ENCODE measurements at regions not wholly inside any gene's neighbourhood (a gene's known extent, or its start where the extent isn't known, plus 50 kb on each side); places are given as distances from the start of the nearest gene placed in this dataset.
A peak's percentile ranks its signal among the peaks of the same experiment; 100 is the strongest.

DNA sequence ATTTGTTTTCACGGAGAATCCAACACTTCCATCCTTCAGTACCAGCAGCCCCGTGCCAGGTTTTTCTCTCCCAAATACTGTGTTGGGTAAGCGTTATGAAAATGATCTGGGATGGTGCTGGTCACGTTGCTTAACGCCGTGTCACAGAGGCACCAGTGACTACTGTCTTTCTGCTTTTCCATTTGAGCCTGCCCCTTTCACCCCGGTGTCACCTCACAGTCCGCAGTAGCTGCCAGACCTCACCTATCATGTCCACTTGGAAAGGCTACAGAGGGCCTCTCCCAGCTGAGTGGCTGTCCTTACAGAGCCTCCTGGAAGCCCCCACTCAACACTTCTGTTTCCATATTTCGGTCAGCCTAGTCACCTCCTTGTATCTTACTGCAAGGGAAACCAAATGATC is 176.5 kb upstream of the ARID1B start:
- peaks cover 0 to 21% of the 10 kb centered on the region in 2 donors for H3K9me3 ChIP-seq (ENCODE audit: control insufficient read depth in 2 of 2, insufficient read depth in 1 of 2, low read depth in 1 of 2, low read length in 1 of 2)
- H3K27ac ChIP-seq (ENCODE audit: low read depth in 1 of 3, low read length in 2 of 3) = no peak overlapping the region
- no peaks in the 10 kb centered on the region for H3K27me3 ChIP-seq (ENCODE audit: control insufficient read depth in 3 of 3, insufficient read depth in 3 of 3, low read length in 3 of 3)
- H3K36me3 ChIP-seq (ENCODE audit: control insufficient read depth in 3 of 3, insufficient read depth in 2 of 3, low read depth in 1 of 3, low read length in 3 of 3) = no peaks in the 10 kb centered on the region
- 92 to 93% (median 92%) methylated on average over 9 of the region's 9 CpGs for WGBS, 3 donors
- no peak for FAIRE-seq
- no peak overlapping the region for H3K4me3 ChIP-seq (ENCODE audit: low read depth in 1 of 3, low read length in 3 of 3)
- H3K4me1 ChIP-seq (ENCODE audit: control insufficient read depth in 3 of 3, insufficient read depth in 2 of 3, low read depth in 1 of 3, low read length in 2 of 3) = peaks cover 0 to 3% (median 0%) of the 10 kb centered on the region in 3 donors
- no peak for DNase-seq

- H3K36me3 ChIP-seq (ENCODE audit: control insufficient read depth in 3 of 3, insufficient read depth in 2 of 3, low read depth in 1 of 3, low read length in 3 of 3) = no peaks in the 10 kb centered on the region
- FAIRE-seq (no peak), DNase-seq (no peak)
- no peak overlapping the region for H3K4me3 ChIP-seq (ENCODE audit: low read depth in 1 of 3, low read length in 3 of 3)
- H3K27me3 ChIP-seq (ENCODE audit: control insufficient read depth in 3 of 3, insufficient read depth in 3 of 3, low read length in 3 of 3) = no peaks in the 10 kb centered on the region
- H3K27ac ChIP-seq (ENCODE audit: low read depth in 1 of 3, low read length in 2 of 3) = no peak overlapping the region
- H3K9me3 ChIP-seq (ENCODE audit: control insufficient read depth in 2 of 2, insufficient read depth in 1 of 2, low read depth in 1 of 2, low read length in 1 of 2) = peaks cover 0 to 18% of the 10 kb centered on the region in 2 donors
- H3K4me1 ChIP-seq (ENCODE audit: control insufficient read depth in 3 of 3, insufficient read depth in 2 of 3, low read depth in 1 of 3, low read length in 2 of 3) = peaks cover 0 to 3% (median 0%) of the 10 kb centered on the region in 3 donors
- WGBS, 3 donors = 72 to 91% (median 77%) methylated on average over 5 of the region's 5 CpGs
These were observed 177.1 kb upstream of the ARID1B start for GRCh38 chr6:156599978-156600590.

GRCh38 chr6:156599366-156599765 is 177.8 kb upstream of the ARID1B start:
- DNase-seq (no peak), FAIRE-seq (no peak)
- 89 to 90% (median 89%) methylated on average over 11 of the region's 11 CpGs for WGBS, 3 donors
- Histone ChIP-seq H3K9me3 (ENCODE audit: control insufficient read depth in 2 of 2, insufficient read depth in 1 of 2, low read depth in 1 of 2, low read length in 1 of 2) (peaks cover 0 to 16% of the 10 kb centered on the region in 2 donors), H3K4me3 (ENCODE audit: low read depth in 1 of 3, low read length in 3 of 3) (no peak overlapping the region), H3K36me3 (ENCODE audit: control insufficient read depth in 3 of 3, insufficient read depth in 2 of 3, low read depth in 1 of 3, low read length in 3 of 3) (no peaks in the 10 kb centered on the region), H3K27me3 (ENCODE audit: control insufficient read depth in 3 of 3, insufficient read depth in 3 of 3, low read length in 3 of 3) (no peaks in the 10 kb centered on the region), H3K27ac (ENCODE audit: low read depth in 1 of 3, low read length in 2 of 3) (peak overlapping the region in 1 of 3 donors; percentile 35), H3K4me1 (ENCODE audit: control insufficient read depth in 3 of 3, insufficient read depth in 2 of 3, low read depth in 1 of 3, low read length in 2 of 3) (peaks cover 0 to 3% (median 0%) of the 10 kb centered on the region in 3 donors)

DNA sequence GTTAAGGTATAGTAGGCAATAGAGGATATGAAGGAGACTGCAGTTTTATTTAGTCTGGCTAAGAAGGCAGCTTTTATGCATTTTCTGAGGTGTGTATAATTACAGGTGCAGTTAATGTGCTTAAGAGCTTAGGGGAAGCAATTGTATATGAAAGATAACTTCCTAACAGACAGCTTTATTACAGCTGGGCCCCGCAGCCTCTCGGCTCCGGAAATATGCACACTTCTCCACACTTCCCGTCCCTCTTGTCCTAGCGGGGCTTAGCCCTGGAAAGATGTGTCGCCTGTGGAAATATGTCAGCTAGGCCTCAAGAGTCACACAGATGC is 178.4 kb upstream of the ARID1B start:
- H3K9me3 ChIP-seq (ENCODE audit: control insufficient read depth in 2 of 2, insufficient read depth in 1 of 2, low read depth in 1 of 2, low read length in 1 of 2) = peaks cover 0 to 16% of the 10 kb centered on the region in 2 donors
- H3K4me1 ChIP-seq (ENCODE audit: control insufficient read depth in 3 of 3, insufficient read depth in 2 of 3, low read depth in 1 of 3, low read length in 2 of 3) = peaks cover 0 to 3% (median 0%) of the 10 kb centered on the region in 3 donors
- WGBS, 3 donors = 52 to 69% (median 65%) methylated on average over 6 of the region's 6 CpGs
- H3K36me3 ChIP-seq (ENCODE audit: control insufficient read depth in 3 of 3, insufficient read depth in 2 of 3, low read depth in 1 of 3, low read length in 3 of 3) = no peaks in the 10 kb centered on the region
- DNase-seq (peak in 1 of 2 donors; percentile 55), FAIRE-seq (no peak)
- no peaks in the 10 kb centered on the region for H3K27me3 ChIP-seq (ENCODE audit: control insufficient read depth in 3 of 3, insufficient read depth in 3 of 3, low read length in 3 of 3)
- H3K27ac ChIP-seq (ENCODE audit: low read depth in 1 of 3, low read length in 2 of 3) = peak overlapping the region in 1 of 3 donors; percentile 35
- H3K4me3 ChIP-seq (ENCODE audit: low read depth in 1 of 3, low read length in 3 of 3) = no peak overlapping the region

DNA sequence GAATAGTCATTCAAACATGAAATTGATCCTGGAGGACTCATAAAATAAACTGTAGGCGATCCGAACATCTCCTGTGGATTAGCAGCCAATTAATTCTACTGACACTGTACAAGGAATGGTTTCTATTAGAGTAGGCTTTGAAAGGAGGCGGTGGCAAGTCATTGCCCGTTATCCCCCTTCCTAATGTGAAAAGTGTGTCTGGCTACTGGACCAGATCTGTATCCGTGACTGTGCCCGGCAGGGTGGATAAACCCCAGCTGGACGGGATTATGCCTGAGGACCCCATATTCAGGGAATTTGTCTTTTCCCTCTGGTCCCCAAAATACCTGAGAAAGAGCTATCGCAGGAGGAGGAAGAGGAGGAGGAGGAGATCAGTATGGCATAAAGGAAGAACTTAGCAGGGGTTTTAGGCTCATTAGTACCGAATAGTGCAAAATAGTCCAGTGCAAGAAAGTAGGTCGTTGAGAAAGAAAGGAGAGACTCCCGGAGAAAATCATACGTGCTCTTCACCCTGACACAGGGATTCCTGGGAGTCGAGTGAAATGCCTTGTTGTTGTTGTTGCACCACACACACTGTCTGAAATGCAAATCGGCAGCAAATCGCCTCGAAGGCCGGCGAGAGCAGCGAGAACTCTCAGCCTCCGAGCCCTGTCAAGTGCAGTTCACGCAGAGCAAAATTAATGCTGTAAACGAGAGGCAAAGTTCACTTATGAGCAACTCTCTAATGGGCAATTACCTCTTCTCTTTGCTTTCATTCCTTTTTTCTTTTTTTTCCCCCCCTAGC is 178.9 kb upstream of the ARID1B start:
- no peak for FAIRE-seq
- Histone ChIP-seq H3K27me3 (ENCODE audit: control insufficient read depth in 3 of 3, insufficient read depth in 3 of 3, low read length in 3 of 3) (no peaks in the 10 kb centered on the region), H3K9me3 (ENCODE audit: control insufficient read depth in 2 of 2, insufficient read depth in 1 of 2, low read depth in 1 of 2, low read length in 1 of 2) (peaks cover 0 to 16% of the 10 kb centered on the region in 2 donors), H3K27ac (ENCODE audit: low read depth in 1 of 3, low read length in 2 of 3) (no peak overlapping the region), H3K4me1 (ENCODE audit: control insufficient read depth in 3 of 3, insufficient read depth in 2 of 3, low read depth in 1 of 3, low read length in 2 of 3) (peaks cover 0 to 3% (median 0%) of the 10 kb centered on the region in 3 donors), H3K36me3 (ENCODE audit: control insufficient read depth in 3 of 3, insufficient read depth in 2 of 3, low read depth in 1 of 3, low read length in 3 of 3) (no peaks in the 10 kb centered on the region), H3K4me3 (ENCODE audit: low read depth in 1 of 3, low read length in 3 of 3) (no peak overlapping the region)
- 72 to 83% (median 81%) methylated on average over 22 of the region's 22 CpGs for WGBS, 3 donors
- no peak for DNase-seq

- Histone ChIP-seq H3K9me3 (ENCODE audit: control insufficient read depth in 2 of 2, insufficient read depth in 1 of 2, low read depth in 1 of 2, low read length in 1 of 2) (peaks cover 0 to 16% of the 10 kb centered on the region in 2 donors), H3K4me3 (ENCODE audit: low read depth in 1 of 3, low read length in 3 of 3) (no peak overlapping the region), H3K27ac (ENCODE audit: low read depth in 1 of 3, low read length in 2 of 3) (no peak overlapping the region), H3K36me3 (ENCODE audit: control insufficient read depth in 3 of 3, insufficient read depth in 2 of 3, low read depth in 1 of 3, low read length in 3 of 3) (no peaks in the 10 kb centered on the region), H3K27me3 (ENCODE audit: control insufficient read depth in 3 of 3, insufficient read depth in 3 of 3, low read length in 3 of 3) (no peaks in the 10 kb centered on the region), H3K4me1 (ENCODE audit: control insufficient read depth in 3 of 3, insufficient read depth in 2 of 3, low read depth in 1 of 3, low read length in 2 of 3) (peaks cover 0 to 3% (median 0%) of the 10 kb centered on the region in 3 donors)
- no peak for DNase-seq
- no peak for FAIRE-seq
- WGBS, 3 donors = 70 to 71% (median 71%) methylated on average over 5 of the region's 5 CpGs
These were observed 180.1 kb upstream of the ARID1B start for GRCh38 chr6:156597095-156597494.

GRCh38 chr6:156595476-156595875 is 181.7 kb upstream of the ARID1B start:
- 83 to 91% (median 87%) methylated on average over 3 of the region's 3 CpGs for WGBS, 3 donors
- Histone ChIP-seq H3K27ac (ENCODE audit: low read depth in 1 of 3, low read length in 2 of 3) (no peak overlapping the region), H3K4me3 (ENCODE audit: low read depth in 1 of 3, low read length in 3 of 3) (no peak overlapping the region), H3K27me3 (ENCODE audit: control insufficient read depth in 3 of 3, insufficient read depth in 3 of 3, low read length in 3 of 3) (no peaks in the 10 kb centered on the region), H3K9me3 (ENCODE audit: control insufficient read depth in 2 of 2, insufficient read depth in 1 of 2, low read depth in 1 of 2, low read length in 1 of 2) (peaks cover 0 to 16% of the 10 kb centered on the region in 2 donors), H3K36me3 (ENCODE audit: control insufficient read depth in 3 of 3, insufficient read depth in 2 of 3, low read depth in 1 of 3, low read length in 3 of 3) (no peaks in the 10 kb centered on the region), H3K4me1 (ENCODE audit: control insufficient read depth in 3 of 3, insufficient read depth in 2 of 3, low read depth in 1 of 3, low read length in 2 of 3) (peaks cover 0 to 3% (median 0%) of the 10 kb centered on the region in 3 donors)
- FAIRE-seq = no peak
- no peak for DNase-seq

- Histone ChIP-seq H3K9me3 (ENCODE audit: control insufficient read depth in 2 of 2, insufficient read depth in 1 of 2, low read depth in 1 of 2, low read length in 1 of 2) (peaks cover 0 to 8% of the 10 kb centered on the region in 2 donors), H3K27ac (ENCODE audit: low read depth in 1 of 3, low read length in 2 of 3) (no peak overlapping the region), H3K4me1 (ENCODE audit: control insufficient read depth in 3 of 3, insufficient read depth in 2 of 3, low read depth in 1 of 3, low read length in 2 of 3) (peaks cover 0 to under 1% (median 0%) of the 10 kb centered on the region in 3 donors), H3K4me3 (ENCODE audit: low read depth in 1 of 3, low read length in 3 of 3) (no peak overlapping the region), H3K36me3 (ENCODE audit: control insufficient read depth in 3 of 3, insufficient read depth in 2 of 3, low read depth in 1 of 3, low read length in 3 of 3) (no peaks in the 10 kb centered on the region), H3K27me3 (ENCODE audit: control insufficient read depth in 3 of 3, insufficient read depth in 3 of 3, low read length in 3 of 3) (no peaks in the 10 kb centered on the region)
- WGBS, 3 donors = 90 to 96% (median 94%) methylated on average over 3 of the region's 3 CpGs
- DNase-seq (no peak), FAIRE-seq (no peak)
These were observed 183.3 kb upstream of the ARID1B start for GRCh38 chr6:156593893-156594292.
